ENCODE measurements at regions not wholly inside any gene's neighbourhood (a gene's known extent, or its start where the extent isn't known, plus 50 kb on each side); places are given as distances from the start of the nearest gene placed in this dataset.

- no peak for TF ChIP-seq RNF2 (IDR thresholded peaks at IDR 0.05; ENCODE audit: borderline replicate concordance, low read depth, low read length, missing control alignments, poor library complexity, severe bottlenecking)
- TF ChIP-seq E2F6 (IDR thresholded peaks at IDR 0.05) = no peak
Observed at GRCh38 chr3:40843208-40843624, 318.5 kb downstream of the ZNF621 start (continued).
